HL-60 (cell line): ENCODE measurements at regions not wholly inside any gene's neighbourhood (a gene's known extent, or its start where the extent isn't known, plus 50 kb on each side); places are given as distances from the start of the nearest gene placed in this dataset.

Experiments
- GABPA ChIP-seq: IDR thresholded peaks from 2 replicates; pipeline ENCODE4 v1.6.1; 2012; ENCODE audit warnings: low read depth
- POLR2AphosphoS5 ChIP-seq: IDR thresholded peaks from 2 replicates; pipeline ENCODE4 v1.6.1; 2012; ENCODE audit warnings: low read depth
- SPI1 ChIP-seq: IDR thresholded peaks from 2 replicates; pipeline ENCODE4 v1.6.1; 2012; ENCODE audit warnings: low read depth, mild to moderate bottlenecking, borderline replicate concordance
- TF ChIP-seq, protein P1 (sequence below): IDR thresholded peaks from one replicate; pipeline ENCODE4 v1.5.1; 2011; ENCODE audit warnings: low read length, control low read depth, inconsistent platforms; ENCODE audit not compliant: insufficient read depth
- TF ChIP-seq, protein P2 (sequence below): IDR thresholded peaks from 2 replicates; pipeline ENCODE4 v1.6.1; 2012; ENCODE audit warnings: low read depth; ENCODE audit not compliant: insufficient replicate concordance

DNA sequence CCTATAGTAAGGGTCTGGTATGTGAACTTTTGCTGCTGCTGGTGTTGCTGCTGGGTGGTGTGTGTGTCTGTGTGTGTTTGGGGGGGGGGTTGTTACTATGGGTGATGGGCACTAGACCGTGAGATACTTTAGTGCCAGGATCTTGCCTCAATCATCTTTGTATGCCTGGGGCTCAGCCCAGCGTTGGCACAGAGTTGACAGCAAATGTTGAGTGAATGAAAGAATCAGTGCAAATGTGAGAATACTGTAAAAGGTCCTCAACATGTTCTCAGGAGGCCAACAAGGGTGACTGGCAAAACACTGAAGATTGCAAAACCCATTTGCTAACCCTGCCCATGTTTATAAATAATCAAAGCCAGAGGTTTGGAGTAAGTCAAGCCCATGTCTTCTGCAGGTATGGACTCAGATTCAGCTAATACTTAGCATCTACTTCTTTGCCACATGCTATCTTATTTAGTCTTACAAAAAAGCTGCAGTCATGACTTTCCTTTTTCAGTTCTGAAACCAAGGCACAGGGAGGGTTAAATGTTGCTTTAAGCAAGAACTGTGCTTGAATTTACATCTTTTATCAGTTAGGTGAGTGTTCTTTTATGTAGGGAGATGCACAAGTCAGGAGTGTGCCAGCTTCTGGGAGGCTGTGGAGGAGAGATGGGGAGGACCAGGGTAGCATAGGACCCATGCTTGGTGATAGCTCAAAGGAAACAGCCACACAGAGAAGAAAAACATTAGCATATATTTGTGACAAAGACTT is 125.3 kb upstream of the SPACA1 start:
- TF ChIP-seq, protein P1, sequence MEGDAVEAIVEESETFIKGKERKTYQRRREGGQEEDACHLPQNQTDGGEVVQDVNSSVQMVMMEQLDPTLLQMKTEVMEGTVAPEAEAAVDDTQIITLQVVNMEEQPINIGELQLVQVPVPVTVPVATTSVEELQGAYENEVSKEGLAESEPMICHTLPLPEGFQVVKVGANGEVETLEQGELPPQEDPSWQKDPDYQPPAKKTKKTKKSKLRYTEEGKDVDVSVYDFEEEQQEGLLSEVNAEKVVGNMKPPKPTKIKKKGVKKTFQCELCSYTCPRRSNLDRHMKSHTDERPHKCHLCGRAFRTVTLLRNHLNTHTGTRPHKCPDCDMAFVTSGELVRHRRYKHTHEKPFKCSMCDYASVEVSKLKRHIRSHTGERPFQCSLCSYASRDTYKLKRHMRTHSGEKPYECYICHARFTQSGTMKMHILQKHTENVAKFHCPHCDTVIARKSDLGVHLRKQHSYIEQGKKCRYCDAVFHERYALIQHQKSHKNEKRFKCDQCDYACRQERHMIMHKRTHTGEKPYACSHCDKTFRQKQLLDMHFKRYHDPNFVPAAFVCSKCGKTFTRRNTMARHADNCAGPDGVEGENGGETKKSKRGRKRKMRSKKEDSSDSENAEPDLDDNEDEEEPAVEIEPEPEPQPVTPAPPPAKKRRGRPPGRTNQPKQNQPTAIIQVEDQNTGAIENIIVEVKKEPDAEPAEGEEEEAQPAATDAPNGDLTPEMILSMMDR = no peak
- TF ChIP-seq, protein P2, sequence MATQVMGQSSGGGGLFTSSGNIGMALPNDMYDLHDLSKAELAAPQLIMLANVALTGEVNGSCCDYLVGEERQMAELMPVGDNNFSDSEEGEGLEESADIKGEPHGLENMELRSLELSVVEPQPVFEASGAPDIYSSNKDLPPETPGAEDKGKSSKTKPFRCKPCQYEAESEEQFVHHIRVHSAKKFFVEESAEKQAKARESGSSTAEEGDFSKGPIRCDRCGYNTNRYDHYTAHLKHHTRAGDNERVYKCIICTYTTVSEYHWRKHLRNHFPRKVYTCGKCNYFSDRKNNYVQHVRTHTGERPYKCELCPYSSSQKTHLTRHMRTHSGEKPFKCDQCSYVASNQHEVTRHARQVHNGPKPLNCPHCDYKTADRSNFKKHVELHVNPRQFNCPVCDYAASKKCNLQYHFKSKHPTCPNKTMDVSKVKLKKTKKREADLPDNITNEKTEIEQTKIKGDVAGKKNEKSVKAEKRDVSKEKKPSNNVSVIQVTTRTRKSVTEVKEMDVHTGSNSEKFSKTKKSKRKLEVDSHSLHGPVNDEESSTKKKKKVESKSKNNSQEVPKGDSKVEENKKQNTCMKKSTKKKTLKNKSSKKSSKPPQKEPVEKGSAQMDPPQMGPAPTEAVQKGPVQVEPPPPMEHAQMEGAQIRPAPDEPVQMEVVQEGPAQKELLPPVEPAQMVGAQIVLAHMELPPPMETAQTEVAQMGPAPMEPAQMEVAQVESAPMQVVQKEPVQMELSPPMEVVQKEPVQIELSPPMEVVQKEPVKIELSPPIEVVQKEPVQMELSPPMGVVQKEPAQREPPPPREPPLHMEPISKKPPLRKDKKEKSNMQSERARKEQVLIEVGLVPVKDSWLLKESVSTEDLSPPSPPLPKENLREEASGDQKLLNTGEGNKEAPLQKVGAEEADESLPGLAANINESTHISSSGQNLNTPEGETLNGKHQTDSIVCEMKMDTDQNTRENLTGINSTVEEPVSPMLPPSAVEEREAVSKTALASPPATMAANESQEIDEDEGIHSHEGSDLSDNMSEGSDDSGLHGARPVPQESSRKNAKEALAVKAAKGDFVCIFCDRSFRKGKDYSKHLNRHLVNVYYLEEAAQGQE = no peak
- TF ChIP-seq POLR2AphosphoS5 (no peak), GABPA (no peak), SPI1 (no peak)
